ENCODE measurements at regions not wholly inside any gene's neighbourhood (a gene's known extent, or its start where the extent isn't known, plus 50 kb on each side); places are given as distances from the start of the nearest gene placed in this dataset.

DNA sequence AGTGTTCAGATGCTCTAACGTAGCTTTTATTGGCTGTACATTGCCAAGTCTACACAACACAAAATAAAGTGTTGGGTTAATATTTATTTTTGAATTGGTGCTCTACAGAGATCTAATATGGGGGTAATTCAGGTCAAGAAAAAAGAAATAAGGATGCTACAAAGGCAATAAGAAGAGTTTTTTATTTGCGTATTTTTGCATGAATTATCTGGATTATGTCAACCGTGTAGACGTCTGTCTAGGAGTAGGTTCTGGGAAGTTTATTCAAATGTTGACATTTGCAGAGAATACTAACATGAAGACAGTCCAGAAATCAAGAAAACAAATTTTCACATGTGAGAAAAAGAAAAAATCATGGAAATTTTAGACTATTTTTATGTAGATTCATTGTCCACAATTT lies 876.7 kb upstream of the POU3F3 start:
- no peak overlapping the region for H3K27ac ChIP-seq
- H3K9me3 ChIP-seq: no peaks in the 10 kb centered on the region
- H3K4me1 ChIP-seq: no peaks in the 10 kb centered on the region
- H3K36me3 ChIP-seq: no peaks in the 10 kb centered on the region
- H3K27me3 ChIP-seq: no peaks in the 10 kb centered on the region
- no peak overlapping the region for H3K4me3 ChIP-seq
- TF ChIP-seq, protein P1, sequence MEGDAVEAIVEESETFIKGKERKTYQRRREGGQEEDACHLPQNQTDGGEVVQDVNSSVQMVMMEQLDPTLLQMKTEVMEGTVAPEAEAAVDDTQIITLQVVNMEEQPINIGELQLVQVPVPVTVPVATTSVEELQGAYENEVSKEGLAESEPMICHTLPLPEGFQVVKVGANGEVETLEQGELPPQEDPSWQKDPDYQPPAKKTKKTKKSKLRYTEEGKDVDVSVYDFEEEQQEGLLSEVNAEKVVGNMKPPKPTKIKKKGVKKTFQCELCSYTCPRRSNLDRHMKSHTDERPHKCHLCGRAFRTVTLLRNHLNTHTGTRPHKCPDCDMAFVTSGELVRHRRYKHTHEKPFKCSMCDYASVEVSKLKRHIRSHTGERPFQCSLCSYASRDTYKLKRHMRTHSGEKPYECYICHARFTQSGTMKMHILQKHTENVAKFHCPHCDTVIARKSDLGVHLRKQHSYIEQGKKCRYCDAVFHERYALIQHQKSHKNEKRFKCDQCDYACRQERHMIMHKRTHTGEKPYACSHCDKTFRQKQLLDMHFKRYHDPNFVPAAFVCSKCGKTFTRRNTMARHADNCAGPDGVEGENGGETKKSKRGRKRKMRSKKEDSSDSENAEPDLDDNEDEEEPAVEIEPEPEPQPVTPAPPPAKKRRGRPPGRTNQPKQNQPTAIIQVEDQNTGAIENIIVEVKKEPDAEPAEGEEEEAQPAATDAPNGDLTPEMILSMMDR (IDR thresholded peaks at IDR 0.05): no peak
- TF ChIP-seq POLR2A (IDR thresholded peaks at IDR 0.05): no peak
- TF ChIP-seq POLR2AphosphoS5 (IDR thresholded peaks at IDR 0.05): no peak
- TF ChIP-seq EP300 (IDR thresholded peaks at IDR 0.05): no peak
- ATAC-seq (ENCODE audit: low FRiP score in 2 of 2) (no peak), DNase-seq (no peak)
- 87 to 93% methylated on average over 4 of the region's 4 CpGs for WGBS, 2 donors

DNA sequence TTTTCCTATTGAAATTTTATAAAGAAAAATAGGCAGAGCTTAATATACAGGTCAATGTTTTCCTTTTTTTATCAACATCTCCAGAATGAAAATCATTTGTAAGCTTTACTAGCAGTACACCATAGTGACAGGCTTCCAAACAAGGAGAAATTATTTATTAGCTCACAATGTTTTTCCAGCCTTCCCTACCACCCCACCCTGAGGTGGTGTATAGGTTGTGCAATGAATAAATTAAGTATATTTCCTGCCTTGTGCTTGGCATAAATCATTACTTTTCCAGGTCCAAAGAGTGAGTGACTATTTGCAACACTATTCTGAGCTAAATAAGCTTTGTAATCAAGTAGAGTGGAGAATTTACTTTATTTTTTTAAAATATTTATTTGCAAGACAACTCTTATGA lies 876.2 kb upstream of the POU3F3 start:
- TF ChIP-seq POLR2A (IDR thresholded peaks at IDR 0.05) (no peak), POLR2AphosphoS5 (IDR thresholded peaks at IDR 0.05) (no peak), EP300 (IDR thresholded peaks at IDR 0.05) (no peak)
- TF ChIP-seq, protein P1 (IDR thresholded peaks at IDR 0.05): no peak
- ATAC-seq (ENCODE audit: low FRiP score in 2 of 2): no peak
- Histone ChIP-seq H3K4me3 (no peak overlapping the region), H3K27ac (no peak overlapping the region), H3K4me1 (no peaks in the 10 kb centered on the region), H3K27me3 (no peaks in the 10 kb centered on the region), H3K36me3 (no peaks in the 10 kb centered on the region), H3K9me3 (no peaks in the 10 kb centered on the region)
- no peak for DNase-seq

DNA sequence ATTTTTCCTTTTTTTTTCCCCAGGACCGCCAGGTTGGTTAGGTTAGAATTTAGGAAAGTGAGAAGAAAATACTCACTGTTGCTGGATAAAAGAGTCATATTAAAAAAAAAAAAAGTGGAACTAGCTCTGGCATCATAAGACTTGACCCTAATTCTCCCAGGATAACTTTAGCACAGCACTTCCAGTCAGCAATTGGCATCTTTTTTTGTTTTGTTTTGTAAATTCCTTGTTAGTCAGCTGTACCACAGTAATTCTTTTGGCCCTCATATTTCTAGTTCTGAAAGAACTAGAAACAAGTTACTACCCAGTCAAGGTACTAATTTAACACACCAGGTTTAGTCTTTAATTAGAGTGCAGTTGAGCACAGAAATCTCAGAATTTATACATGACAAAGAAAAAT lies 873.5 kb upstream of the POU3F3 start:
- TF ChIP-seq POLR2AphosphoS5 (IDR thresholded peaks at IDR 0.05): no peak
- TF ChIP-seq, protein P1 (IDR thresholded peaks at IDR 0.05): no peak
- no peak for TF ChIP-seq POLR2A (IDR thresholded peaks at IDR 0.05)
- TF ChIP-seq EP300 (IDR thresholded peaks at IDR 0.05): no peak
- H3K27me3 ChIP-seq: no peaks in the 10 kb centered on the region
- H3K36me3 ChIP-seq: no peaks in the 10 kb centered on the region
- H3K4me1 ChIP-seq: no peaks in the 10 kb centered on the region
- H3K9me3 ChIP-seq: no peaks in the 10 kb centered on the region
- 86 to 87% methylated on average over 1 of the region's 1 CpG for WGBS, 2 donors
- H3K4me3 ChIP-seq: no peak overlapping the region
- no peak overlapping the region for H3K27ac ChIP-seq
- DNase-seq: no peak
- no peak for ATAC-seq (ENCODE audit: low FRiP score in 2 of 2)

DNA sequence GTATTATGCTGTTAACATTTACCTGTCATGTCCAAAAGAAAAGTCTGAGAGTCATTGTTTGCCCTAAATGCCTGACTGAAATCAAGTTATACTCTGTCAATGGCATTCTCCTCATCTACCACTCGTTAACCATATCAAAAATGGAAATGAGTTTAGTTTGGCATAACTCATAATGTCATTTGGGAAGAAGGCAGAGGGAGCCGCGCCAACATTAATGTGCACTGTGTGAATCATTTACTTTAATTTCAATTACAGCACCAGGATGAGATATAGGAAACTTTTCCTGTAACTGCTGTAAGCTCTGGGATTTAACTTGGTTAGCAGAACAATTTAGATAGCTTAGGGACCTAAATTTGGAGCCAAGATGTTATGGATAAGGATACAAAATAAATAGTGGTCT lies 871.2 kb upstream of the POU3F3 start:
- Histone ChIP-seq H3K4me3 (no peak overlapping the region), H3K27me3 (no peaks in the 10 kb centered on the region), H3K4me1 (no peaks in the 10 kb centered on the region), H3K36me3 (no peaks in the 10 kb centered on the region), H3K9me3 (no peaks in the 10 kb centered on the region), H3K27ac (no peak overlapping the region)
- 87 to 89% methylated on average over 3 of the region's 3 CpGs for WGBS, 2 donors
- no peak for TF ChIP-seq EP300 (IDR thresholded peaks at IDR 0.05)
- TF ChIP-seq, protein P1 (IDR thresholded peaks at IDR 0.05): no peak
- no peak for TF ChIP-seq POLR2A (IDR thresholded peaks at IDR 0.05)
- TF ChIP-seq POLR2AphosphoS5 (IDR thresholded peaks at IDR 0.05): no peak
- DNase-seq: no peak
- ATAC-seq (ENCODE audit: low FRiP score in 2 of 2): no peak

DNA sequence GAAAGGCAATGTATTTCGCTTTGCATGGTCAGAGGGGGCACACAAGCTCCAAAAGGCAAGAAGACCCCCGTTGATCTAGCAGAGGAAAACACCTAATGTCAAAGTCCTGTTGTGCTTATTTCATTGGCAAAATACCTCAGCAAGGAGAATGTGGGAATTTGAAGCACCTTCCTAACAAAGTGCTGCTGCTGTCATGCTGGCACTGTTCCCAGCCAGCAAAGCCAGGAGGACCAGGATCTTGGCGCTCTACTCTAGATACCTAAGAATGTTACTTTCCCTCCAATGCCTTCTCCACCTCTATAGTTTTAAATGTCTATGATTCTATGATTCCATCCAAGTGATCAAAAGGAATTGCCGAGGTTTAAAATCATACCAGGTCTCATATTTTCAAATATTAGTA lies 867.9 kb upstream of the POU3F3 start:
- 66 to 77% methylated on average over 4 of the region's 4 CpGs for WGBS, 2 donors
- no peak for DNase-seq
- no peaks in the 10 kb centered on the region for H3K4me1 ChIP-seq

More for the DNA sequence above, 867.9 kb upstream of the POU3F3 start:
- TF ChIP-seq POLR2A (IDR thresholded peaks at IDR 0.05) (no peak), EP300 (IDR thresholded peaks at IDR 0.05) (no peak), POLR2AphosphoS5 (IDR thresholded peaks at IDR 0.05) (no peak)
- TF ChIP-seq, protein P1 (IDR thresholded peaks at IDR 0.05): no peak
- Histone ChIP-seq H3K9me3 (no peaks in the 10 kb centered on the region), H3K27me3 (no peaks in the 10 kb centered on the region), H3K27ac (no peak overlapping the region), H3K36me3 (no peaks in the 10 kb centered on the region), H3K4me3 (no peak overlapping the region)
- no peak for ATAC-seq (ENCODE audit: low FRiP score in 2 of 2)

Data from upper lobe of left lung (tissue), 6 donors.